T-helper 2 cell treated with Interferon-gamma antibody and Interleukin-4, amounts not matched to agents 5 μg/mL and 100 μg/mL, for 36 hours (primary cell): ENCODE measurements at regions not wholly inside any gene's neighbourhood (a gene's known extent, or its start where the extent isn't known, plus 50 kb on each side); places are given as distances from the start of the nearest gene placed in this dataset.
"Not testable (repeated sequence)": the region's sequence is repeated elsewhere in the genome, so short reads cannot be mapped to it uniquely, and the experiment has no call there.

Experiments used
- DNase-seq: peaks from one replicate; pipeline ENCODE4 v3.0.0; 2021; ENCODE audit warnings: low spot score
- H3K27ac Mint-ChIP-seq: one replicate; pipeline ENCODE4 v1.8.0; 2021; ENCODE audit warnings: mild to moderate bottlenecking, mixed read lengths
- H3K27me3 Mint-ChIP-seq: one replicate; pipeline ENCODE4 v1.8.0; 2021; ENCODE audit warnings: low read depth, mixed read lengths
- H3K36me3 Mint-ChIP-seq: one replicate; pipeline ENCODE4 v1.8.0; 2021; ENCODE audit warnings: low read depth, mixed read lengths
- H3K4me1 Mint-ChIP-seq: one replicate; pipeline ENCODE4 v1.8.0; 2021; ENCODE audit warnings: low read depth, mixed read lengths
- H3K4me3 Mint-ChIP-seq: one replicate; pipeline ENCODE4 v1.8.0; 2022; ENCODE audit warnings: mild to moderate bottlenecking, moderate library complexity, mixed read lengths
- H3K9me3 Mint-ChIP-seq: one replicate; pipeline ENCODE4 v1.8.0; 2021; ENCODE audit warnings: mixed read lengths

GRCh38 chr1:213416461-213417224, 365.6 kb downstream of the RPS6KC1 start:
- Mint-ChIP-seq H3K4me3 (no peak overlapping the region), H3K27ac (no peak overlapping the region)

GRCh38 chr1:213417225-213417820, 366.3 kb downstream of the RPS6KC1 start:
- Mint-ChIP-seq H3K4me1 (no peaks in the 10 kb centered on the region), H3K27me3 (no peaks in the 10 kb centered on the region), H3K4me3 (no peak overlapping the region), H3K9me3 (no peaks in the 10 kb centered on the region), H3K36me3 (no peaks in the 10 kb centered on the region), H3K27ac (no peak overlapping the region)
- no peak for DNase-seq

More at GRCh38 chr1:213416461-213417224, 365.6 kb downstream of the RPS6KC1 start:
- H3K36me3 Mint-ChIP-seq = no peaks in the 10 kb centered on the region
- H3K27me3 Mint-ChIP-seq = no peaks in the 10 kb centered on the region
- no peaks in the 10 kb centered on the region for H3K4me1 Mint-ChIP-seq
- no peak for DNase-seq
- H3K9me3 Mint-ChIP-seq = no peaks in the 10 kb centered on the region

- Mint-ChIP-seq H3K36me3 (no peaks in the 10 kb centered on the region), H3K4me1 (no peaks in the 10 kb centered on the region), H3K9me3 (no peaks in the 10 kb centered on the region), H3K27me3 (no peaks in the 10 kb centered on the region), H3K27ac (no peak overlapping the region), H3K4me3 (no peak overlapping the region)
- no peak for DNase-seq
Observed at GRCh38 chr1:213417846-213418245, 366.8 kb downstream of the RPS6KC1 start.

- DNase-seq = no peak
- Mint-ChIP-seq H3K27me3 (no peaks in the 10 kb centered on the region), H3K4me3 (no peak overlapping the region)
Observed at GRCh38 chr1:213418268-213419071, 367.4 kb downstream of the RPS6KC1 start.

GRCh38 chr1:213419401-213420030, 368.5 kb downstream of the RPS6KC1 start:
- Mint-ChIP-seq H3K4me1 (no peaks in the 10 kb centered on the region), H3K27me3 (no peaks in the 10 kb centered on the region), H3K27ac (no peak overlapping the region), H3K9me3 (no peaks in the 10 kb centered on the region), H3K4me3 (no peak overlapping the region), H3K36me3 (no peaks in the 10 kb centered on the region)
- DNase-seq = no peak

More at GRCh38 chr1:213418268-213419071, 367.4 kb downstream of the RPS6KC1 start:
- H3K27ac Mint-ChIP-seq = no peak overlapping the region
- H3K4me1 Mint-ChIP-seq = no peaks in the 10 kb centered on the region
- no peaks in the 10 kb centered on the region for H3K36me3 Mint-ChIP-seq
- no peaks in the 10 kb centered on the region for H3K9me3 Mint-ChIP-seq

- DNase-seq, H3K4me1 Mint-ChIP-seq, H3K4me3 Mint-ChIP-seq, H3K27me3 Mint-ChIP-seq, H3K36me3 Mint-ChIP-seq, H3K9me3 Mint-ChIP-seq, H3K27ac Mint-ChIP-seq: not testable (repeated sequence)
Observed at GRCh38 chr1:213421178-213421577, 370.1 kb downstream of the RPS6KC1 start.

GRCh38 chr1:213423041-213423440, 372.0 kb downstream of the RPS6KC1 start:
- DNase-seq = no peak
- H3K36me3 Mint-ChIP-seq = no peaks in the 10 kb centered on the region
- no peaks in the 10 kb centered on the region for H3K4me1 Mint-ChIP-seq
- no peaks in the 10 kb centered on the region for H3K27me3 Mint-ChIP-seq
- no peak overlapping the region for H3K27ac Mint-ChIP-seq
- no peak overlapping the region for H3K4me3 Mint-ChIP-seq
- H3K9me3 Mint-ChIP-seq = no peaks in the 10 kb centered on the region

- H3K4me3 Mint-ChIP-seq = no peak overlapping the region
- H3K27me3 Mint-ChIP-seq = no peaks in the 10 kb centered on the region
- no peak overlapping the region for H3K27ac Mint-ChIP-seq
- DNase-seq = no peak
- H3K36me3 Mint-ChIP-seq = no peaks in the 10 kb centered on the region
- no peaks in the 10 kb centered on the region for H3K4me1 Mint-ChIP-seq
- no peaks in the 10 kb centered on the region for H3K9me3 Mint-ChIP-seq
Observed at GRCh38 chr1:213423605-213424004, 372.6 kb downstream of the RPS6KC1 start.

- Mint-ChIP-seq H3K9me3 (no peaks in the 10 kb centered on the region), H3K27me3 (no peaks in the 10 kb centered on the region), H3K4me1 (no peaks in the 10 kb centered on the region), H3K36me3 (no peaks in the 10 kb centered on the region), H3K4me3 (no peak overlapping the region), H3K27ac (no peak overlapping the region)
- DNase-seq = no peak
Observed at GRCh38 chr1:213425376-213426030, 374.5 kb downstream of the RPS6KC1 start.

- H3K27ac Mint-ChIP-seq = no peak overlapping the region
- H3K4me1 Mint-ChIP-seq = no peaks in the 10 kb centered on the region
- peaks cover 8% of the 10 kb centered on the region for H3K27me3 Mint-ChIP-seq
- no peaks in the 10 kb centered on the region for H3K9me3 Mint-ChIP-seq
- no peak for DNase-seq
- no peak overlapping the region for H3K4me3 Mint-ChIP-seq
- no peaks in the 10 kb centered on the region for H3K36me3 Mint-ChIP-seq
Observed at GRCh38 chr1:213429642-213430041, 378.6 kb downstream of the RPS6KC1 start.

GRCh38 chr1:213435715-213436114, 384.7 kb downstream of the RPS6KC1 start:
- Mint-ChIP-seq H3K27me3 (peaks cover 11% of the 10 kb centered on the region), H3K4me3 (no peak overlapping the region), H3K4me1 (no peaks in the 10 kb centered on the region), H3K9me3 (no peaks in the 10 kb centered on the region), H3K36me3 (no peaks in the 10 kb centered on the region), H3K27ac (no peak overlapping the region)
- no peak for DNase-seq

GRCh38 chr1:213438339-213438738, 387.3 kb downstream of the RPS6KC1 start:
- Mint-ChIP-seq H3K4me1 (no peaks in the 10 kb centered on the region), H3K9me3 (no peaks in the 10 kb centered on the region), H3K27ac (no peak overlapping the region), H3K4me3 (no peak overlapping the region), H3K36me3 (no peaks in the 10 kb centered on the region), H3K27me3 (peaks cover 7% of the 10 kb centered on the region)
- DNase-seq = no peak

- Mint-ChIP-seq H3K27me3 (peaks cover 3% of the 10 kb centered on the region), H3K9me3 (no peaks in the 10 kb centered on the region), H3K27ac (no peak overlapping the region), H3K4me1 (no peaks in the 10 kb centered on the region), H3K4me3 (no peak overlapping the region), H3K36me3 (no peaks in the 10 kb centered on the region)
- no peak for DNase-seq
Observed at GRCh38 chr1:213439703-213440102, 388.7 kb downstream of the RPS6KC1 start.
